GM19438 (cell line): ENCODE measurements at regions not wholly inside any gene's neighbourhood (a gene's known extent, or its start where the extent isn't known, plus 50 kb on each side); places are given as distances from the start of the nearest gene placed in this dataset.

Experiments
- ATAC-seq: cut with Tn5 transposase; IDR thresholded peaks from one replicate; pipeline ENCODE4 v1.9.1; 2021; ENCODE audit warnings: low read depth; ENCODE audit not compliant: unreplicated experiment

DNA sequence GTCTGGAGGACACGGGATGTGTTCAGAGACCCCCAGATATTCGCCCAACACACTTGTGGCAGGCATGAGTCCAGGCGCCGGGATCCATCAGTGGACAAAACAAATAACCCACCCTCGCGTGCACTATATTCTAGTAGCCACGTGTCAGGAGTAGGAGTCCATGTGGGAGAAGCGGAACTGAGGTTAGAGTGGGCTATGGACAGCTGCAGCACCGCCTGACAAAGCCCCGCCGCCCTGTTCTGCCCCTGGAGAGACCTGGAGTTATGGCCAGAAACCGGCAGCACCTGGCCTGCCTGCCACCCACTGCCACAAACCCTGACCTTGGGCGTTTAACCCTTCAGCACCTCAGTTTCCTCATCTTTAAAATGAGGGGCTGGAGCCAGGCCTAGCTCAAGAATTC lies 181.0 kb upstream of the RNF32 start:
- no peak for ATAC-seq

DNA sequence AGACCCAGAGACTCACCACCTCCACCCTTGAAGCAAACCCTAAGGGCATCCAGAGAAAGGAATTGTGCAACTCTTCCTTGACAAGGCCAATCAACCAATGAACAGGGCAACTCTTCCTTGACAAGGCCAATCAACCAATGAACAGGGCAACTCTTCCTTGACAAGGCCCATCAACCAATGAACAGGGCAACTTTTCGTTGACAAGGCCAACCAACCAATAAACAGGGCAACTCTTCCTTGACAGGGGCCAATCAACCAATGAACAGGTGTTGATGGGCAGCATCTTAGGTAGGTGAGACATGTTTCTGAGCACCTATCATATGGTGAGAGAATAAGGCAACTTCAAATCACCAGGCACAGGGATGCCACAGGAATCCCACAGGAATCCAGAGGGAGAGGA lies 181.5 kb upstream of the RNF32 start:
- no peak for ATAC-seq

GRCh38 chr7:156458011-156458410 lies 182.6 kb upstream of the RNF32 start:
- no peak for ATAC-seq

DNA sequence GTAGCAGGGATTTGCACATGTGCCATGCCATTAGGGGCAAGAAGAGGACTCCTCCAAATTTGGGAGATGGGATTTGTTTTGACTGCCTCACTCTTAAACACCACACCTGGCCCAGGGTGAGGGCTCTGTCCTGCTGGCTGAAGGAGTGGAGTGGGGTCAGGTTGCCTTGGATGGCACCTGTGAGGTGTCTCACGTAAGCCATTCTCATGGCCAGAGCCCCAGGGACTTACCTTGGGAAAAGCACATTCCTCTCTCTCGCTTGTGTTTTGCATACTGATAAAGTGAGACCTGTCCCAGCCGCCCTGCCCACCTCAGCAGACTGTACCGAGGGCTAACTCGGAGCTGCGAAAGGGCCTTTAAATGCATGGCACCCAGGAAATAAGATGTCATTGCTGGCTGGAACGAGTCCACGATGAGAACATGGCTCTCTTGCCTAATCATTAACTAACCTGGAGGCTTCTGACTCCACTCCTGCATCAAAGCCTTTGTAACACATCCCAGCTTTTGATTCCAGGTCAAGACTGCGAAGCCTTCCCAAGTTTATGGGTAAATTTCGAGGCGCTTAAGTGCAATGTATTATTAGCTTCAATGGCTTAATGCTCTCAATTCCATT lies 184.0 kb upstream of the RNF32 start:
- ATAC-seq, result no peak

DNA sequence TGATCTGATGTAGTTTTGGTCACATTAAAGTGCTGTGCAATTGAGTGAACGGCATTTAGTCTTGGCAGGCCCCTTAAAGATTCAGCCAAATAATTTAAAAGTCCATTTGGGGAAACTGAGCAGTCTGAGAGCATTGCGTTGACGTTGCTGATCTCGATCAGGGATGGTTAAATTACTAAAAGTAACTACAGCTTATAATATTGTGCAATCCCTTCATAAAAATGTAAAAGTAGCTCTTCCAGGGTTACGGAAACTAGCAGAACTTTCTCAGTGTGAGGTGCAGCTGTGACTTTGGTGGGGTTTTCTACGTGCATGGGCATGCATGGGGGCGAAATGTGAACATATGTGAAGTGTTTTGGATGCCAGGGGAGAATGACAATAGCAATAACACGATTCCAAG lies 184.5 kb upstream of the RNF32 start:
- ATAC-seq, result no peak

GRCh38 chr7:156450473-156450872 lies 190.1 kb upstream of the RNF32 start:
- ATAC-seq, result no peak

DNA sequence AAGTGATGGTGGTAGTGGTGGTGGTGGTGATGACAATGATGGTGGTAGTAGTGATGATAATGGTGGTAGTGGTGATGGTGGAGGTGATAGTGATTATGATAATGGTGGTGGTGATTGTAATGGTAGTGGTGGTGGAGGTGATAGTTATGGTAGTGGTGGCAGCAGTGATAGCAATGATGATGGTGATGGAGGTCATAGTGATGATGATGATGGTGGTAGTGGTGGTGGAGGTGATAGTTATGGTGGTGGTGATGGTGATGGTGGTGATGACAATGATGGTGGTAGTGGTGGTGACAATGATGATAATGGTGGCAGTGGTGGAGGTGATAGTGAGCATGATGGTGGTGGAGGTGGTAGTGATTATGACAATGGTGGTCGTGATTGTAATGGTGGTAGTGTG lies 191.7 kb upstream of the RNF32 start:
- ATAC-seq, result no peak

- no peak for ATAC-seq
Observed at GRCh38 chr7:156446990-156447389, 193.6 kb upstream of the RNF32 start.

DNA sequence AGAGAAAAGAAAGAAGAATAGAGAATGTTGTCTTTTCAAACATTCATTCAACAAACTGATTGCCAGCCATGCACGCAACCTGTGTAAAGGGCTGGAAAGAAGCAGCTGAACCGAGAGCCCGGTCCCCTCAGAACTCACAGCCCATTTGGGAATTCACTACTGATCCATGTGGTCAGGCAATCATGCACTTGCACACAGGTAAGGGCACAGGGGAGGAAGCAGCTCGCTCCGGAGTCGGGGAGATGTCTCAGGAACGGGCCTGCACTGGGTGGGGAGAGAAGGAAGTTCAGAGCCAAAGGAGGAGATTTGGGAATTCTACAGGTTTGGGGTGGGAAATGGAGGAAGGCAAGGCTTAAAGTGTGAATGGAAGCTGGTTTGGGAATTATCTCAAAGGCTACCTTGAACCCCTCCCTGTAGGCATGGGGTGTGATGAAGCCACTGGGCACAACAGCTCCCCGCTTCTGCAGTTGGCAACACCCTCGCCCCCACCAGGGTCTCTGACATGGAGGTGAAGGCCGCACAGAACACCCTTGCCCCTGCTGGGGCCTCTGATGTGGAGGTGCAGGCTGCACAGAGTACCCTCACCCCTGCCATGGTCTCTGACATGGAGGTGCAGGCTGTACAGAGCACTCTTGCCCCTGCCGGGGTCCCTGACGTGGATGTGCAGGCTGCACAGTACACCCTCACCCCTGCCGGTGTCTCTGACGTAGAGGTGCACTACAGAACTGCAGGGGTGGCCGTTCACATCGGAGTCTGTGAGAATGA lies 194.4 kb upstream of the RNF32 start:
- ATAC-seq, result no peak

- ATAC-seq, result no peak
Observed at GRCh38 chr7:156442516-156442915, 198.1 kb upstream of the RNF32 start.

GRCh38 chr7:156440456-156440855 lies 200.1 kb upstream of the RNF32 start:
- ATAC-seq, result no peak

GRCh38 chr7:156438011-156438410 lies 202.6 kb upstream of the RNF32 start:
- ATAC-seq, result no peak

GRCh38 chr7:156437021-156437614 lies 203.5 kb upstream of the RNF32 start:
- ATAC-seq, result no peak

DNA sequence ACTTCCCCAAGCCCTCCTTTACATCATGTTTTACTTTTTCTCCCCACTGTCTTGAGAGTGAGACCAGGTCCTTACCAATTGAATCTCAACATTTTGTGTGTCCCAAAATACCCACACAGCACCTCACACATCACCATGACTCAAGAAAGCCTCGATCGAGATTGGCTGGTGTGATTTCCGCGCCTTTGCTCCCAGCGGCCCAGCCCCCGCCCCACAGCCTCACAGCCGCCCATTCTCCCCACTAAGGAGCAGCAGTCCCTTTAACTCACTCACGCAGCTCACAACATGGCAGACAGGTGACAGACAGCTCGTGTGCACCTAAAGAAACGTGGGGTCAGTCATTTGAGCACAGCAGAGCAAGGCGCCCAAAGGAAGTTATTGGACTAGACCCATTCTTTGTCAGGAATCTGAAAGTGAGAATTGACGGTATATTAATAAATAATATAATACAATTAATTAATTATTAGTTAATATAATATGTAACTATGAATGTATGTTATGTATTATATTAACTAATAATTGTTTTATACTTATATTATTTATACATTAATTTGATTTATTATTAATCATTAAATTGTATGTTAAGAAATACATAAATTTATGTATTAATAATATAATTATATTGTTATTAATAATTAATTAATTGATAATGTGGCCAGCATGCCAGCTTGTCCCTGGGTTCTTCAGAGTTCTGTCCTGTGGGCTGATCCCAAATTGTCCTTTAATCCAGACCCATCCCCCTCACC lies 204.9 kb upstream of the RNF32 start:
- no peak for ATAC-seq

DNA sequence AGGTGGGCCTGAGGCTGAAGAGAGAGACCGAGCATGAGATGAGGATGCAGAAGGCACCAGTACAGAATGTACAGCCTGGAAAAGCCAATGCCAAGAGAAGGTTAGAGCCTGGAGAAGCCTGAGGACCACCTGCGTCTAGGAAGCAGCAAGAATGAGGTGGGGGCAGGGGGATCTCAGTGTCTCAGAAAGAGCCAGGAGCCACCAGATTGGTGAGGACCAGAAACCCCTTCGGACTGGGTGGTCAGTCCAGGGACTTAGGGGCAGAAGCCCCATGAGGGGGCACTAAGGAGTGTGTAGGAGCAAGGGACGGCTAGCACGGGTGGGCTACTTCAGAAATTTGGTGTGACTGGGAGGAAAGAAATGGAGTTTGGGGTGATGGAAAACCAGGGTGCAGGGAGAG lies 205.9 kb upstream of the RNF32 start:
- no peak for ATAC-seq

DNA sequence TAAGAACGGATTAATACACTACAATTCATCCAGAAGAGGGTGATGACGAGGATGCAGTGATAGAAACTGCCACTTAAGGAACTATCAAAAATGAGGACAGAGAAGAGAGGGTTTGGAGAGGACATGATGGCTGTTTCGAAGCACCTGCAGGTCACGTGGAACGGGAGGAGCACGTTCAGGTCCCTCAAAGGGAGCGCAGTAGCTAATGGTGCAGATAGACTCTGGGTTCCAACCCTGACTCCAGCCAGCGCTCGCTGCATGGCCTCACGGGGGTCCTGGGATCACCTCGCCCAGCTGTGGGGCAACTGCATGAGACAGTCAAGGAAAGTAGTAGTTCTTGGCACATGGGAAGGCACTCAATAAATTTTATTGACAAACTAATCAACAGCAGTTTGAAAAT lies 208.6 kb upstream of the RNF32 start:
- ATAC-seq, result no peak

DNA sequence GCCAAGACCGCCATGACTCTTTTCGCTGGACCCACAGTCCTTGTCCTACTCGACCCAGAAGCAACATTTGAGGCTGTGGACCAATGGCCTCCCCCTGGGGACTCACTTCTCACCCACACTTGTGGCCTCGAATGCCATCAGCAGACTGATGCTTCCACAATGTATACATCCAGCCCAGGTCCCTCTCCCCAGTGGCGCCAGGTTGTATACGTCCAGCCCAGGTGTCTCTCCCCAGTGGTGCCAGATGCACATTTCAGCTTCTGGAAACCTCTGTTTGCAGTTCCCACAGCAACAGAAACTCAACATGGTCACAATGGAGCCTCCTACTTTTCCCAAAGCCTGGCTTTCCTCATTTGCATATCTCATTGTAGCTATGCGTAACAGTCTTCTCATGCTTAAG lies 210.5 kb upstream of the RNF32 start:
- no peak for ATAC-seq

DNA sequence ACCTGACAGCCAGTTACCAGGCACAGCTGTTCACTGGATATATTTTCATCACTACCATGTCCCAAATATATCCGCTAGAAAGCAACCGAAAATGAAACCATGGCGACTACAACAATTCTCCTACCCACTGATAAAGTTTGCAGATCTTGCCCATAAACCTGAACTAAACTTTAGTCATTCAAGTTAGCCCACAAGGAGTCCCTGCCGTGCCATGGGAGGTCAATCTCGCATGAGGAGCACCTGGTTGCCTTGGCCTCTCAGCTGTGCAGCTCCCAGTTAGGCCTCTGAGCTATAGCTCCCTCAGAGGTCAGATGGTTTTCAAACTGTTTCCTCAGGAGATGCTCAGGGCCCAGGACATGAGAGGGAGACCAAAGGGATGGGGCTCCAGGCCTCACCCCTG lies 211.1 kb upstream of the RNF32 start:
- ATAC-seq, result no peak

GRCh38 chr7:156423876-156424275 lies 216.7 kb upstream of the RNF32 start:
- ATAC-seq, result no peak

DNA sequence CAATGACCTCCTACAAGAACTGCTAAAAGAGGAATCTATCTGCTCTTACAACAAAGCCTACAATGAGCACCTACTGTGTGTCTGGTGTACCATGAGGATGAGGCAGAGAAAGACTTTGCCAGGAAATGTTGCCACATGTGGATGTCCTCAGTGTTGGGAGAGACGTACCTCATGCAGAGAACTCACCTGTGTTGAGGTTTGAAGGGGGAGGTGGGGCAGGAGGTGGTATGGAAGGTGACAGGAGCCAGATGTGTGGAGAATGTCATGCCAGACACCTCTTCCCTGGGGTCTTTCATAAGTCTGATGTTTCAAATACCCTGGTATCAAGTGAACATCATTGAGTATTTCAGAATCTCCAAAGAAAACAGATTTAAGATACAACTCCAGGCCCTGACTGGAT lies 220.1 kb upstream of the RNF32 start:
- ATAC-seq, result no peak

DNA sequence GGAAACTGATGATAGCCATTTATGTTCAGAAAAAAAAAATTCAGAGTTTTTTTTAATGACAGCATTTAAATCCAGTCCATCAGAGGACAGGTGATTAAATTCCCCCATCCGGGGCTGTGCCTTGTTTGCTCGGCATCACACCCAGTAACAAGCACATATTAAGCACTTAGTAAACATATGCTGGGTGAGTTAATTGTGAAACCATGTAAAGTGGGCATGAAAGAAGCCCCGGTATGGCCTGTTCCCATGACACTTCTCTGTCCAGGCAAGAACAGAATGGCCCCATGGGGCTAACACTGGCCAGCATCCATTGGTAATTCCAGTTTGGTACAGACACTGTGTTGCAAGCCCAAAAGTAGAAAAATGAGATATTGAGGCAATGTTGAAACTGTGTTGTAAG lies 220.8 kb upstream of the RNF32 start:
- no peak for ATAC-seq
